OCI-LY3 (cell line): ENCODE measurements at regions not wholly inside any gene's neighbourhood (a gene's known extent, or its start where the extent isn't known, plus 50 kb on each side); places are given as distances from the start of the nearest gene placed in this dataset.

Experiments
- CTCF ChIP-seq: fragments of 200-600, 300-600 bp; sonication (generic); IDR thresholded peaks from 2 replicates; pipeline ENCODE4 v1.5.1; 2014; ENCODE audit warnings: antibody characterized with exemption, low read length, low read depth
- EZH2phosphoT487 ChIP-seq: fragments of 200-600 bp; shearing (Covaris generic); IDR thresholded peaks from 2 replicates; pipeline ENCODE4 v1.6.1; 2018; ENCODE audit warnings: antibody characterized with exemption, mixed run types, low read depth

GRCh38 chr2:8627692-8628085, 54.2 kb upstream of the ID2 start:
- TF ChIP-seq CTCF, result peak; percentile 25
- TF ChIP-seq EZH2phosphoT487, result no peak
